ENCODE measurements at regions not wholly inside any gene's neighbourhood (a gene's known extent, or its start where the extent isn't known, plus 50 kb on each side); places are given as distances from the start of the nearest gene placed in this dataset.

- FAIRE-seq: no peak
- peaks cover 10 to 11% of the 10 kb centered on the region in 2 experiments for H3K27me3 ChIP-seq (ENCODE audit: control insufficient read depth in 2 of 2, insufficient read depth in 2 of 2, low read length in 2 of 2)
- no peaks in the 10 kb centered on the region for H3K9me1 ChIP-seq (replicated peaks; ENCODE audit: control insufficient read depth, extremely low read depth, insufficient read depth, low read length)
- H3K9ac ChIP-seq (replicated peaks; ENCODE audit: extremely low read depth, insufficient read depth, low read length): no peak overlapping the region
- no peak overlapping the region for H3K27ac ChIP-seq (ENCODE audit: insufficient read depth, low read depth, low read length)
- H4K20me1 ChIP-seq (replicated peaks; ENCODE audit: control insufficient read depth, extremely low read depth, insufficient read depth, low read length): no peaks in the 10 kb centered on the region
- no peak overlapping the region for H3K4me2 ChIP-seq (ENCODE audit: insufficient read depth, low read length)
- H3K4me3 ChIP-seq (replicated peaks in 1 of 3; ENCODE audit: insufficient read depth in 1 of 3, low read depth in 1 of 3, low read length in 3 of 3): no peak overlapping the region
- H3K36me3 ChIP-seq (ENCODE audit: control insufficient read depth in 2 of 2, extremely low read depth in 1 of 2, insufficient read depth in 2 of 2, low read length in 2 of 2): no peaks in the 10 kb centered on the region
- no peaks in the 10 kb centered on the region for H3K79me2 ChIP-seq (ENCODE audit: control insufficient read depth, insufficient read depth, low read length)
- no peaks in the 10 kb centered on the region for H3K4me1 ChIP-seq (ENCODE audit: control insufficient read depth, extremely low read depth, insufficient read depth, low read length)
- dilution Hi-C loops (cut with MboI; ENCODE audit: extremely low pct_ligation_motif_present, low sequenced_read_pairs): no loop called here
- ChIA-PET POLR2A (no interaction called here), CTCF (interaction anchor here (0.5 to 1.7 kb wide), 3 partner anchors 9 to 41 kb away, joined by 3 to 6 read pairs (median 3); no protein-coding TSS in a partner anchor)
- no TSS peak for BruUV-seq (replicated peaks)
- TF ChIP-seq MYC (IDR thresholded peaks at IDR 0.05; ENCODE audit: low read depth, low read length): no peak
- no peak for TF ChIP-seq JUN (IDR thresholded peaks at IDR 0.05; ENCODE audit: borderline replicate concordance, insufficient read depth, insufficient read length, low read depth)
- TF ChIP-seq GATA2 (IDR thresholded peaks at IDR 0.05; ENCODE audit: insufficient read depth, insufficient read length, low read depth, low read length): no peak
- TF ChIP-seq FOS (IDR thresholded peaks at IDR 0.05; ENCODE audit: borderline replicate concordance, insufficient read depth, low read length): no peak
- no peak for TF ChIP-seq POLR2A (IDR thresholded peaks at IDR 0.05; ENCODE audit: low read depth, low read length)
- TF ChIP-seq MAX (IDR thresholded peaks at IDR 0.05; ENCODE audit: insufficient read depth, insufficient read length): no peak
- no peak for TF ChIP-seq CTCF (IDR thresholded peaks at IDR 0.05; ENCODE audit: extremely low read depth in 1 of 2, insufficient read depth in 1 of 2, low read depth in 1 of 2, low read length in 2 of 2)
- no peak for TF ChIP-seq POLR2AphosphoS5 (IDR thresholded peaks at IDR 0.05; ENCODE audit: insufficient read depth, low read depth, low read length)
- no peak for TF ChIP-seq EZH2 (IDR thresholded peaks at IDR 0.05; ENCODE audit: borderline replicate concordance, low read depth, low read length, severe bottlenecking)
- no peaks in the 10 kb centered on the region for H3K9me3 ChIP-seq (replicated peaks; ENCODE audit: control insufficient read depth, insufficient read depth, low read length)
- DNase-seq (ENCODE audit: low read depth, low spot score): no peak
- intact Hi-C loops (cut with micrococcal nuclease): no loop called here
- no peak overlapping the region for H2AFZ ChIP-seq (ENCODE audit: low read depth, low read length)
Observed at GRCh38 chr20:1842281-1842680, 52.9 kb upstream of the SIRPA start.

All from endothelial cell of umbilical vein (primary cell).